GM19452 (cell line): ENCODE measurements at regions not wholly inside any gene's neighbourhood (a gene's known extent, or its start where the extent isn't known, plus 50 kb on each side); places are given as distances from the start of the nearest gene placed in this dataset.
"Not testable (repeated sequence)": the region's sequence is repeated elsewhere in the genome, so short reads cannot be mapped to it uniquely, and the experiment has no call there.

ENCODE experiments used
- ATAC-seq: cut with Tn5 transposase; IDR thresholded peaks from one replicate; pipeline ENCODE4 v1.9.1; 2021; ENCODE audit not compliant: unreplicated experiment

GRCh38 chrX:44675362-44676024 lies 132.8 kb upstream of the FUNDC1 start:
- ATAC-seq = no peak

- no peak for ATAC-seq
Measured at GRCh38 chrX:44674906-44675305, 132.2 kb upstream of the FUNDC1 start.

GRCh38 chrX:44669626-44670025 lies 127.0 kb upstream of the FUNDC1 start:
- no peak for ATAC-seq

GRCh38 chrX:44667771-44668170 lies 125.1 kb upstream of the FUNDC1 start:
- no peak for ATAC-seq

GRCh38 chrX:44657718-44658246 lies 115.1 kb upstream of the FUNDC1 start:
- ATAC-seq = not testable (repeated sequence)

GRCh38 chrX:44651358-44651757 lies 108.7 kb upstream of the FUNDC1 start:
- no peak for ATAC-seq

- no peak for ATAC-seq
Measured at GRCh38 chrX:44643723-44644122, 101.1 kb upstream of the FUNDC1 start.

GRCh38 chrX:44637282-44637681 lies 94.6 kb upstream of the FUNDC1 start:
- ATAC-seq = no peak

- ATAC-seq = no peak
Measured at GRCh38 chrX:44621078-44621477, 78.4 kb upstream of the FUNDC1 start.

GRCh38 chrX:44619039-44619438 lies 76.4 kb upstream of the FUNDC1 start:
- ATAC-seq = no peak

- peak; percentile 83 for ATAC-seq
Measured at GRCh38 chrX:44596277-44596676, 53.6 kb upstream of the FUNDC1 start.
